K562 (cell line): ENCODE measurements at regions not wholly inside any gene's neighbourhood (a gene's known extent, or its start where the extent isn't known, plus 50 kb on each side); places are given as distances from the start of the nearest gene placed in this dataset.

Source experiments
- BCLAF1 ChIP-seq, 2 experiments: fragments of 450-650 bp in 1 of 2; IDR thresholded peaks; 2 replicates each; pipeline ENCODE4 v1.6.1; 2011 to 2017; ENCODE audit warnings: low read depth in 2 of 2, antibody characterized with exemption in 1 of 2, borderline replicate concordance in 1 of 2, low read length in 1 of 2, mild to moderate bottlenecking in 1 of 2, mixed read lengths in 1 of 2; ENCODE audit not compliant: control insufficient read depth in 1 of 2
- CAMTA2 ChIP-seq: fragments of 250-450 bp; sonication (Bioruptor Pico); conservative IDR thresholded peaks from 2 replicates; pipeline ENCODE4 v1.5.1; 2022
- E2F3 ChIP-seq: fragments of 250-450 bp; sonication (Bioruptor Pico); IDR thresholded peaks from 2 replicates; pipeline ENCODE4 v1.4.0; 2020; ENCODE audit warnings: mild to moderate bottlenecking
- E2F6 ChIP-seq, 2 experiments: IDR thresholded peaks; 2 replicates each; pipeline ENCODE4 v1.6.1; 2011; ENCODE audit warnings: borderline replicate concordance in 1 of 2, control low read depth in 1 of 2, low read depth in 1 of 2, low read length in 1 of 2, mild to moderate bottlenecking in 1 of 2, mixed read lengths in 1 of 2, moderate library complexity in 1 of 2; ENCODE audit not compliant: insufficient read depth in 1 of 2, insufficient read length in 1 of 2, poor library complexity in 1 of 2, severe bottlenecking in 1 of 2; ENCODE audit errors: extremely low read depth in 1 of 2
- HSF4 ChIP-seq: fragments of 250-450 bp; sonication (Bioruptor Pico); IDR thresholded peaks from 2 replicates; pipeline ENCODE4 v2.1.2; 2022; ENCODE audit warnings: mild to moderate bottlenecking, moderate library complexity, borderline replicate concordance
- KDM1A ChIP-seq, 2 experiments: fragments of 450-650 bp; IDR thresholded peaks; 2 replicates each; pipeline ENCODE4 v1.6.1; 2016; ENCODE audit warnings: mild to moderate bottlenecking in 2 of 2
- PHB2 ChIP-seq: fragments of 450-650 bp; IDR thresholded peaks from 2 replicates; pipeline ENCODE4 v1.6.1; 2017; ENCODE audit warnings: low read depth
- PRDM10 ChIP-seq: fragments of 450-650 bp; IDR thresholded peaks from 2 replicates; pipeline ENCODE4 v1.6.1; 2018; ENCODE audit not compliant: partially characterized antibody
- RAD51 ChIP-seq: fragments of 450-650 bp; IDR thresholded peaks from 2 replicates; pipeline ENCODE4 v1.7.1; 2016; ENCODE audit warnings: low read depth, mild to moderate bottlenecking, borderline replicate concordance
- RB1 ChIP-seq: fragments of 450-650 bp; IDR thresholded peaks from 2 replicates; pipeline ENCODE4 v1.6.1; 2017; ENCODE audit warnings: low read depth, mild to moderate bottlenecking
- RUNX1 ChIP-seq: sonication (generic); IDR thresholded peaks from 2 replicates; pipeline ENCODE4 v1.6.1; 2016; ENCODE audit warnings: antibody characterized with exemption, low read depth
- SUPT5H ChIP-seq: fragments of 450-650 bp; IDR thresholded peaks from 2 replicates; pipeline ENCODE4 v1.6.1; 2016
- U2AF2 ChIP-seq: fragments of 200-400 bp; formaldehyde crosslinking; optimal IDR thresholded peaks from 2 replicates; pipeline ENCODE3; 2017; ENCODE audit warnings: low read depth, mild to moderate bottlenecking, low read length
- USF1 ChIP-seq: sonication (generic); formaldehyde crosslinking; IDR thresholded peaks from 2 replicates; pipeline ENCODE4 v1.9.0; 2022; ENCODE audit warnings: mild to moderate bottlenecking, missing genetic modification reagents
- ZNF23 ChIP-seq: fragments of 250-450 bp; sonication (Bioruptor Pico); IDR thresholded peaks from 2 replicates; pipeline ENCODE4 v1.4.0; 2020; ENCODE audit warnings: mild to moderate bottlenecking
- ZNF280A ChIP-seq: fragments of 450-650 bp; IDR thresholded peaks from 2 replicates; pipeline ENCODE4 v1.6.1; 2018; ENCODE audit warnings: mild to moderate bottlenecking, low read depth; ENCODE audit not compliant: partially characterized antibody
- ZNF551 ChIP-seq: fragments of 250-450 bp; sonication (Bioruptor Pico); IDR thresholded peaks from 2 replicates; pipeline ENCODE4 v1.5.0; 2021; ENCODE audit warnings: mild to moderate bottlenecking, moderate library complexity

GRCh38 chr6:27591699-27592480 lies 119.0 kb upstream of the ZNF184 start (continued):
- TF ChIP-seq E2F6 (IDR thresholded peaks at IDR 0.05; ENCODE audit: borderline replicate concordance in 1 of 2, extremely low read depth in 1 of 2, insufficient read depth in 1 of 2, insufficient read length in 1 of 2, low read depth in 1 of 2, low read length in 1 of 2, poor library complexity in 1 of 2, severe bottlenecking in 1 of 2) (no peak), SUPT5H (no peak), KDM1A (IDR thresholded peaks at IDR 0.05) (no peak; a peak in 2 of 4 replicates), ZNF280A (no peak), PRDM10 (peak; percentile 31), E2F3 (CRISPR knock-in tag) (no peak), RB1 (peak; percentile 72), BCLAF1 (IDR thresholded peaks at IDR 0.05; ENCODE audit: borderline replicate concordance in 1 of 2, control insufficient read depth in 1 of 2, low read depth in 2 of 2, low read length in 1 of 2) (0 out of 4 replicates have a peak, but pooled peaks of 1 of the 2 experiments have one; percentile 37), RAD51 (no peak; the same call in 1 of the 2 replicates), U2AF2 (no peak), USF1 (no peak), RUNX1 (no peak), PHB2 (no peak), ZNF23 (CRISPR knock-in tag) (no peak), CAMTA2 (no peak), HSF4 (no peak), ZNF551 (CRISPR knock-in tag) (no peak)
